IMR-90 (cell line): ENCODE measurements at regions not wholly inside any gene's neighbourhood (a gene's known extent, or its start where the extent isn't known, plus 50 kb on each side); places are given as distances from the start of the nearest gene placed in this dataset.
"Not testable (repeated sequence)": the region's sequence is repeated elsewhere in the genome, so short reads cannot be mapped to it uniquely, and the experiment has no call there.

Source experiments
- CEBPB ChIP-seq: IDR thresholded peaks from 2 replicates; pipeline ENCODE4 v1.6.1; 2012; ENCODE audit warnings: low read depth, low read length, improper control_type of control experiment
- MAZ ChIP-seq: IDR thresholded peaks from 2 replicates; pipeline ENCODE4 v1.6.1; 2012; ENCODE audit warnings: low read depth, mild to moderate bottlenecking, low read length, improper control_type of control experiment, moderate library complexity, borderline replicate concordance
- MXI1 ChIP-seq: IDR thresholded peaks from 2 replicates; pipeline ENCODE4 v1.6.1; 2012; ENCODE audit warnings: low read depth, mild to moderate bottlenecking, low read length, moderate library complexity, borderline replicate concordance
- POLR2A ChIP-seq: IDR thresholded peaks from 2 replicates; pipeline ENCODE4 v1.6.1; 2012; ENCODE audit warnings: mild to moderate bottlenecking, low read depth, low read length
- RAD21 ChIP-seq: IDR thresholded peaks from 2 replicates; pipeline ENCODE4 v1.6.1; 2012; ENCODE audit warnings: low read length, improper control_type of control experiment
- RFX5 ChIP-seq: IDR thresholded peaks from 2 replicates; pipeline ENCODE4 v1.8.0; 2012; ENCODE audit warnings: low read depth, mild to moderate bottlenecking, low read length, moderate library complexity
- SMC3 ChIP-seq: fragments of 150-350 bp; IDR thresholded peaks from 2 replicates; pipeline ENCODE4 v1.6.1; 2016; ENCODE audit warnings: low read depth, mild to moderate bottlenecking, antibody characterized with exemption, low read length, moderate library complexity
- TF ChIP-seq, protein P1 (sequence below): fragments of 150-350 bp; IDR thresholded peaks from 2 replicates; pipeline ENCODE4 v1.6.1; 2017; ENCODE audit warnings: mild to moderate bottlenecking, antibody characterized with exemption, low read length, low read depth
- TF ChIP-seq, protein P2 (sequence below): conservative IDR thresholded peaks from 2 replicates; pipeline ENCODE4 v1.5.1; 2012; ENCODE audit warnings: mild to moderate bottlenecking, low read depth, low read length, improper control_type of control experiment

DNA sequence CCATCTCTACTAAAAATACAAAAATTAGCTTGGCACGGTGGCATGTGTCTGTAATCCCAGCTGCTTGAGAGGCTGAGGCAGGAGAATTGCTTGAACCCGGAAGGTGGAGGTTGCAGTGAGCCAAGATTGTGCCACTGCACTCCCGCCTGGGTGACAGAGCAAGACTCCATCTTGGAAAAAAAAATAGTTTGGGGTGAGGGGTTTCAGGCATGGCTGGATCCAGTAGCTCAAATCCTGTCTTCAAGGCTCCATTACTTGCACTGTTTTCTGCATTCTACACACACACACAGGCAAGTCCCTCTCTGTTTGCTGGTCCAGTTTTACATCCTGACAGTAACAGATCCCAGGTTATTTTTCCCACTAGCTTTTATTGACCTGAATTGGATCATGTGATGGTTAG, 387.5 kb downstream of the PREX1 start:
- TF ChIP-seq, protein P1, sequence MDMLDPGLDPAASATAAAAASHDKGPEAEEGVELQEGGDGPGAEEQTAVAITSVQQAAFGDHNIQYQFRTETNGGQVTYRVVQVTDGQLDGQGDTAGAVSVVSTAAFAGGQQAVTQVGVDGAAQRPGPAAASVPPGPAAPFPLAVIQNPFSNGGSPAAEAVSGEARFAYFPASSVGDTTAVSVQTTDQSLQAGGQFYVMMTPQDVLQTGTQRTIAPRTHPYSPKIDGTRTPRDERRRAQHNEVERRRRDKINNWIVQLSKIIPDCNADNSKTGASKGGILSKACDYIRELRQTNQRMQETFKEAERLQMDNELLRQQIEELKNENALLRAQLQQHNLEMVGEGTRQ: not testable (repeated sequence)
- not testable (repeated sequence) for TF ChIP-seq SMC3, POLR2A, RAD21, MXI1, MAZ, RFX5, CEBPB
- TF ChIP-seq, protein P2, sequence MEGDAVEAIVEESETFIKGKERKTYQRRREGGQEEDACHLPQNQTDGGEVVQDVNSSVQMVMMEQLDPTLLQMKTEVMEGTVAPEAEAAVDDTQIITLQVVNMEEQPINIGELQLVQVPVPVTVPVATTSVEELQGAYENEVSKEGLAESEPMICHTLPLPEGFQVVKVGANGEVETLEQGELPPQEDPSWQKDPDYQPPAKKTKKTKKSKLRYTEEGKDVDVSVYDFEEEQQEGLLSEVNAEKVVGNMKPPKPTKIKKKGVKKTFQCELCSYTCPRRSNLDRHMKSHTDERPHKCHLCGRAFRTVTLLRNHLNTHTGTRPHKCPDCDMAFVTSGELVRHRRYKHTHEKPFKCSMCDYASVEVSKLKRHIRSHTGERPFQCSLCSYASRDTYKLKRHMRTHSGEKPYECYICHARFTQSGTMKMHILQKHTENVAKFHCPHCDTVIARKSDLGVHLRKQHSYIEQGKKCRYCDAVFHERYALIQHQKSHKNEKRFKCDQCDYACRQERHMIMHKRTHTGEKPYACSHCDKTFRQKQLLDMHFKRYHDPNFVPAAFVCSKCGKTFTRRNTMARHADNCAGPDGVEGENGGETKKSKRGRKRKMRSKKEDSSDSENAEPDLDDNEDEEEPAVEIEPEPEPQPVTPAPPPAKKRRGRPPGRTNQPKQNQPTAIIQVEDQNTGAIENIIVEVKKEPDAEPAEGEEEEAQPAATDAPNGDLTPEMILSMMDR: not testable (repeated sequence)
